H9 (cell line): ENCODE measurements at regions not wholly inside any gene's neighbourhood (a gene's known extent, or its start where the extent isn't known, plus 50 kb on each side); places are given as distances from the start of the nearest gene placed in this dataset.
"Not testable (repeated sequence)": the region's sequence is repeated elsewhere in the genome, so short reads cannot be mapped to it uniquely, and the experiment has no call there.

Experiments used
- DNase-seq: peaks from one replicate; pipeline ENCODE4 v3.0.0-alpha.2; 2017
- H2AFZ ChIP-seq: one replicate; pipeline ENCODE4 v1.6.1; 2013; ENCODE audit warnings: mild to moderate bottlenecking, low read length, control low read depth, moderate library complexity
- H2AK5ac ChIP-seq: 2 replicates; pipeline ENCODE4 v1.6.1; 2013; ENCODE audit warnings: low read length, control low read depth, mixed read lengths; ENCODE audit not compliant: insufficient read length
- H2BK120ac ChIP-seq: one replicate; pipeline ENCODE4 v1.6.1; 2013; ENCODE audit warnings: low read depth, mild to moderate bottlenecking, low read length, control low read depth, inconsistent platforms; ENCODE audit not compliant: poor library complexity, severe bottlenecking
- H2BK12ac ChIP-seq: 2 replicates; pipeline ENCODE4 v1.6.1; 2013; ENCODE audit warnings: low read length, control low read depth, mixed read lengths, low read depth; ENCODE audit not compliant: insufficient read length
- H2BK15ac ChIP-seq: 2 replicates; pipeline ENCODE4 v1.6.1; 2013; ENCODE audit warnings: low read depth, low read length, control low read depth
- H2BK20ac ChIP-seq: one replicate; pipeline ENCODE4 v1.6.1; 2013; ENCODE audit warnings: low read depth, mild to moderate bottlenecking, low read length, control low read depth, inconsistent platforms; ENCODE audit not compliant: poor library complexity, severe bottlenecking
- H2BK5ac ChIP-seq: 2 replicates; pipeline ENCODE4 v1.6.1; 2013; ENCODE audit warnings: low read length, control low read depth, mixed read lengths; ENCODE audit not compliant: insufficient read length
- H3K14ac ChIP-seq: 2 replicates; pipeline ENCODE4 v1.6.1; 2013; ENCODE audit warnings: low read length, control low read depth; ENCODE audit not compliant: insufficient read depth
- H3K18ac ChIP-seq: 2 replicates; pipeline ENCODE4 v1.6.1; 2013; ENCODE audit warnings: low read depth, mild to moderate bottlenecking, mixed read lengths, low read length, control low read depth; ENCODE audit not compliant: insufficient read length
- H3K23ac ChIP-seq: 2 replicates; pipeline ENCODE4 v1.6.1; 2013; ENCODE audit warnings: low read length, control low read depth, mixed read lengths, low read depth; ENCODE audit not compliant: insufficient read length
- H3K23me2 ChIP-seq: 2 replicates; pipeline ENCODE4 v1.6.1; 2013; ENCODE audit warnings: low read depth, mild to moderate bottlenecking, mixed read lengths, low read length, control low read depth; ENCODE audit not compliant: insufficient read length, poor library complexity, severe bottlenecking
- H3K27ac ChIP-seq: 2 replicates; pipeline ENCODE4 v1.5.1; 2013; ENCODE audit warnings: low read length, control low read depth, mixed read lengths, low read depth; ENCODE audit not compliant: insufficient read length
- H3K27me3 ChIP-seq: 2 replicates; pipeline ENCODE4 v1.6.1; 2013; ENCODE audit warnings: low read length, control low read depth, inconsistent platforms; ENCODE audit not compliant: insufficient read depth
- H3K4ac ChIP-seq: 2 replicates; pipeline ENCODE4 v1.6.1; 2013; ENCODE audit warnings: low read depth, mild to moderate bottlenecking, control low read depth, inconsistent platforms, low read length, moderate library complexity
- H3K4me1 ChIP-seq: 2 replicates; pipeline ENCODE4 v1.6.1; 2013; ENCODE audit warnings: low read length, control low read depth, inconsistent platforms; ENCODE audit not compliant: insufficient read depth
- H3K4me2 ChIP-seq: 2 replicates; pipeline ENCODE4 v1.6.1; 2013; ENCODE audit warnings: low read length, control low read depth, mixed read lengths; ENCODE audit not compliant: insufficient read length, insufficient read depth
- H3K56ac ChIP-seq: 2 replicates; pipeline ENCODE4 v1.6.1; 2013; ENCODE audit warnings: low read depth, mild to moderate bottlenecking, mixed read lengths, low read length, control low read depth; ENCODE audit not compliant: insufficient read length
- H3K79me1 ChIP-seq: 2 replicates; pipeline ENCODE4 v1.6.1; 2013; ENCODE audit warnings: low read depth, mild to moderate bottlenecking, moderate library complexity, low read length, control low read depth, inconsistent platforms; ENCODE audit not compliant: insufficient read depth, poor library complexity, severe bottlenecking
- H3K79me2 ChIP-seq: 2 replicates; pipeline ENCODE4 v1.6.1; 2013; ENCODE audit warnings: low read length, control low read depth, inconsistent platforms; ENCODE audit not compliant: insufficient read depth
- H3K9ac ChIP-seq: 2 replicates; pipeline ENCODE4 v1.6.1; 2013; ENCODE audit warnings: low read length, control low read depth, mixed read lengths; ENCODE audit not compliant: insufficient read length; ENCODE audit errors: extremely low read depth
- H3K9me3 ChIP-seq: one replicate; pipeline ENCODE4 v1.6.1; 2013; ENCODE audit warnings: low read depth, low read length, inconsistent platforms; ENCODE audit not compliant: control insufficient read depth
- H3T11ph ChIP-seq: one replicate; pipeline ENCODE4 v1.6.1; 2013; ENCODE audit warnings: mild to moderate bottlenecking, low read length, control low read depth, inconsistent platforms
- H4K20me1 ChIP-seq: one replicate; pipeline ENCODE4 v1.6.1; 2013; ENCODE audit not compliant: control insufficient read depth, insufficient read length, insufficient read depth
- H4K5ac ChIP-seq: 2 replicates; pipeline ENCODE4 v1.6.1; 2013; ENCODE audit warnings: low read depth, mild to moderate bottlenecking, mixed read lengths, low read length, control low read depth; ENCODE audit not compliant: insufficient read length
- H4K8ac ChIP-seq: replicated peaks from 2 replicates; pipeline ENCODE4 v1.6.1; 2013; ENCODE audit warnings: low read length, control low read depth, mixed read lengths, low read depth; ENCODE audit not compliant: insufficient read length
- H4K91ac ChIP-seq: 2 replicates; pipeline ENCODE4 v1.6.1; 2013; ENCODE audit warnings: low read depth, mild to moderate bottlenecking, moderate library complexity, mixed read lengths, low read length, control low read depth; ENCODE audit not compliant: insufficient read length
- H3K27ac Mint-ChIP-seq, 3 experiments: 2 replicates in 2 of 3; 3 replicates in 1 of 3; pipeline ENCODE4 v1.8.0; 2020 to 2021; ENCODE audit warnings: mixed read lengths in 3 of 3, mild to moderate bottlenecking in 1 of 3, moderate library complexity in 1 of 3
- H3K27me3 Mint-ChIP-seq: 2 replicates; pipeline ENCODE4 v1.8.0; 2021; ENCODE audit warnings: low read depth, mild to moderate bottlenecking, moderate library complexity, mixed read lengths
- H3K36me3 Mint-ChIP-seq, 3 experiments: 2 replicates in 2 of 3; 3 replicates in 1 of 3; pipeline ENCODE4 v1.8.0; 2020 to 2021; ENCODE audit warnings: low read depth in 3 of 3, mixed read lengths in 3 of 3; ENCODE audit not compliant: insufficient read depth in 1 of 3
- H3K4me1 Mint-ChIP-seq, 2 experiments: 2 replicates each; pipeline ENCODE4 v1.8.0; 2020; ENCODE audit warnings: mixed read lengths in 2 of 2
- H3K4me3 Mint-ChIP-seq, 2 experiments: 2 replicates in 1 of 2; 3 replicates in 1 of 2; pipeline ENCODE4 v1.8.0; 2020 to 2021; ENCODE audit warnings: mild to moderate bottlenecking in 2 of 2, mixed read lengths in 2 of 2, moderate library complexity in 1 of 2
- H3K9me3 Mint-ChIP-seq, 2 experiments: 2 replicates in 1 of 2; 3 replicates in 1 of 2; pipeline ENCODE4 v1.8.0; 2020; ENCODE audit warnings: mild to moderate bottlenecking in 2 of 2, mixed read lengths in 2 of 2, moderate library complexity in 1 of 2
- WGBS: extraction: QIAGEN DNeasy Blood & Tissue Kit; methylation state at CpG from one replicate; pipeline ENCODE4 v1.1.7; 2013; ENCODE audit warnings: missing lambda C conversion rate, low lambda C conversion rate, mixed read lengths; ENCODE audit not compliant: insufficient read length; ENCODE audit errors: extremely low coverage; 5-methylcytosine and 5-hydroxymethylcytosine counted together

- Mint-ChIP-seq H3K4me1 (peaks cover 20 to 43% of the 10 kb centered on the region in 2 experiments; a peak in 3 of 4 replicates), H3K4me3 (peak overlapping the region; percentile 18 to 21; a peak in 3 of 5 replicates), H3K27me3 (peaks cover 26% of the 10 kb centered on the region), H3K27ac (peak overlapping the region; percentile 16 to 82 (median 49); a peak in 6 of 7 replicates)
- not testable (repeated sequence) for H2BK15ac ChIP-seq, H3K56ac ChIP-seq, H3K27me3 ChIP-seq, H2BK20ac ChIP-seq, H2AK5ac ChIP-seq, H3K23ac ChIP-seq, H3K9ac ChIP-seq, H3K18ac ChIP-seq, H3K4me1 ChIP-seq, H4K20me1 ChIP-seq, H3K9me3 ChIP-seq, H2BK120ac ChIP-seq, H3K36me3 Mint-ChIP-seq, H3K14ac ChIP-seq, H3T11ph ChIP-seq, H3K79me1 ChIP-seq, H4K8ac ChIP-seq, H2AFZ ChIP-seq, H3K23me2 ChIP-seq, H2BK12ac ChIP-seq, H3K4ac ChIP-seq, H4K91ac ChIP-seq, H4K5ac ChIP-seq, H3K9me3 Mint-ChIP-seq, H3K4me2 ChIP-seq, H3K79me2 ChIP-seq, H2BK5ac ChIP-seq
- DNase-seq, result peak; percentile 60
- peak overlapping the region; percentile 61 for H3K27ac ChIP-seq
- no CpG with 5 or more reads among the region's 11 CpGs for WGBS
Measured at GRCh38 chr4:3926969-3927755, 161.0 kb downstream of the ADRA2C start.

GRCh38 chr4:3929431-3929830 lies 163.2 kb downstream of the ADRA2C start:
- H2BK20ac ChIP-seq, result not testable (repeated sequence)

More at GRCh38 chr4:3929431-3929830, 163.2 kb downstream of the ADRA2C start:
- H2BK120ac ChIP-seq, H4K5ac ChIP-seq, H3K79me1 ChIP-seq, H3K4me1 ChIP-seq, H3K56ac ChIP-seq, H3K9me3 ChIP-seq, H2AK5ac ChIP-seq, H4K91ac ChIP-seq, H2BK15ac ChIP-seq, H3K4me2 ChIP-seq, H3K36me3 Mint-ChIP-seq, H3K9ac ChIP-seq, H3K79me2 ChIP-seq, H2BK12ac ChIP-seq, H3K23me2 ChIP-seq, H2AFZ ChIP-seq, H4K8ac ChIP-seq, H3K18ac ChIP-seq, H3K4ac ChIP-seq, H3K4me3 Mint-ChIP-seq, H3K27ac ChIP-seq, H3K14ac ChIP-seq, H2BK5ac ChIP-seq, H3K27me3 ChIP-seq, H3K23ac ChIP-seq, H3K9me3 Mint-ChIP-seq, H3T11ph ChIP-seq, H3K27ac Mint-ChIP-seq, H4K20me1 ChIP-seq, DNase-seq: not testable (repeated sequence)
- no CpG with 5 or more reads among the region's 8 CpGs for WGBS
- Mint-ChIP-seq H3K27me3 (peaks cover 24% of the 10 kb centered on the region), H3K4me1 (peaks cover 20 to 43% of the 10 kb centered on the region in 2 experiments; a peak in 3 of 4 replicates)
